ENCODE measurements at regions not wholly inside any gene's neighbourhood (a gene's known extent, or its start where the extent isn't known, plus 50 kb on each side); places are given as distances from the start of the nearest gene placed in this dataset.
"Not testable (repeated sequence)": the region's sequence is repeated elsewhere in the genome, so short reads cannot be mapped to it uniquely, and the experiment has no call there.

DNA sequence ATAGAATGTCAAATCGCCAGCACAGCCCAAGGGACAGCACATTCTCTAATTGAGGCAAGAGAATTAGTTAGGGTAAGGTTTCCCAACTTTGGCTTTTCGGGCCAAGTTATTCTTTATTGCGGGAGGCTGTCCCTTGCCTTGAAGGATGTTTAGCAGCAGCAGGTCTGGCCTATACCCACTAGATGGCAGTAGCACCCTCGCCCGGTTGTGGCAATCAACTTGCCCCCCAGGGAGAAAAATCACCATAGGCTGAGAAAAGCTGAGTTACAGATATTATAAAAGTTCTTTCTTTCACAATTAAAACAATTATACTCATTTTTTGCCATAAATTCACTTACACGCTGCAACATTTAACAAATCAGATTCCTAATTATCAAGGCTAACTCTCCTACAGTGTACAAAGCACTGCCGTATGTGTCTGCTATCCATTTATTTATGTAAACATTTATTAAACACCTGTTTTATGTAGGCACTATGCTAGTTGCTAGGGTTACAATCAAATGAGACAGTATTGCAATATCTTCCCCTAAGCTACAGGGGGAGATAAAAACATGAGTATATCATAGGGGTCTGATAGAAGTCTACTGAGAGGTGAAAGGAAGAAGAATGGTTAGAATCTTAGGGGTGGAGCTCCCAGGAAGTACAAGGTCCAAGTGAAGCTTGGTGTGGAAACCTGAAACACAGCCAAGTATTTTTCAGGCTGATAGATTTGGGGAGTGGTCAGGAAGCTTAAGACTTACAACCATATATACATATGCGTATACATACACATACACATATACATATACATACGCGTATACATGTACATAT, 452.3 kb downstream of the RAB38 start:
- Mint-ChIP-seq H3K27ac (no peak overlapping the region), H3K4me3 (no peak overlapping the region), H3K36me3 (no peaks in the 10 kb centered on the region), H3K27me3 (peaks cover 0 to 4% (median 0%) of the 10 kb centered on the region in 5 donors), H3K9me3 (peaks cover 0 to 3% (median 0%) of the 10 kb centered on the region in 11 donors), H3K4me1 (no peaks in the 10 kb centered on the region)
- Histone ChIP-seq H3K27me3 (ENCODE audit: control insufficient read depth in 2 of 2, insufficient read depth in 2 of 2, low read length in 2 of 2) (no peaks in the 10 kb centered on the region), H3K36me3 (ENCODE audit: control insufficient read depth in 2 of 3, insufficient read depth in 3 of 3, low read length in 3 of 3) (no peaks in the 10 kb centered on the region), H3K27ac (ENCODE audit: low read depth, low read length) (no peak overlapping the region), H3K4me1 (ENCODE audit: control insufficient read depth in 2 of 2, insufficient read depth in 2 of 2, low read length in 2 of 2) (no peaks in the 10 kb centered on the region), H3K9me3 (ENCODE audit: control insufficient read depth in 2 of 3, low read length in 3 of 3) (no peaks in the 10 kb centered on the region), H3K4me3 (ENCODE audit: low read length) (no peak overlapping the region)
- ChIA-PET CTCF (no interaction called here), POLR2A (no interaction called here)
- ATAC-seq (no peak), DNase-seq (no peak)
- intact Hi-C loops (cut with micrococcal nuclease), result loop anchor here in 1 of 2 donors (2.0 kb wide), 1 partner anchor 822 kb away; no protein-coding TSS in a partner anchor

- no peaks in the 10 kb centered on the region for H3K36me3 Mint-ChIP-seq
- DNase-seq (no peak), ATAC-seq (no peak)
- no peaks in the 10 kb centered on the region for H3K27me3 ChIP-seq (ENCODE audit: control insufficient read depth in 2 of 2, insufficient read depth in 2 of 2, low read length in 2 of 2)
- ChIA-PET CTCF (no interaction called here), POLR2A (no interaction called here)
- no peak overlapping the region for H3K27ac ChIP-seq (ENCODE audit: low read depth, low read length)
- no peaks in the 10 kb centered on the region for H3K4me1 ChIP-seq (ENCODE audit: control insufficient read depth in 2 of 2, insufficient read depth in 2 of 2, low read length in 2 of 2)
- H3K9me3 ChIP-seq (ENCODE audit: control insufficient read depth in 2 of 3, low read length in 3 of 3), result no peaks in the 10 kb centered on the region
- no peaks in the 10 kb centered on the region for H3K4me1 Mint-ChIP-seq
- no peak overlapping the region for H3K27ac Mint-ChIP-seq
- no peak overlapping the region for H3K4me3 Mint-ChIP-seq
- no peak overlapping the region for H3K4me3 ChIP-seq (ENCODE audit: low read length)
- H3K9me3 Mint-ChIP-seq, result peaks cover 0 to 3% (median 0%) of the 10 kb centered on the region in 11 donors
- H3K27me3 Mint-ChIP-seq, result peaks cover 0 to 5% (median 0%) of the 10 kb centered on the region in 5 donors
- no peaks in the 10 kb centered on the region for H3K36me3 ChIP-seq (ENCODE audit: control insufficient read depth in 2 of 3, insufficient read depth in 3 of 3, low read length in 3 of 3)
- intact Hi-C loops (cut with micrococcal nuclease), result no loop called here
These were observed 455.7 kb downstream of the RAB38 start for GRCh38 chr11:87719326-87720073.

GRCh38 chr11:87712802-87713202, 462.4 kb downstream of the RAB38 start:
- H3K4me1 Mint-ChIP-seq, result no peaks in the 10 kb centered on the region
- Histone ChIP-seq H3K4me1 (ENCODE audit: control insufficient read depth in 2 of 2, insufficient read depth in 2 of 2, low read length in 2 of 2) (no peaks in the 10 kb centered on the region), H3K27ac (ENCODE audit: low read depth, low read length) (no peak overlapping the region), H3K27me3 (ENCODE audit: control insufficient read depth in 2 of 2, insufficient read depth in 2 of 2, low read length in 2 of 2) (no peaks in the 10 kb centered on the region), H3K9me3 (ENCODE audit: control insufficient read depth in 2 of 3, low read length in 3 of 3) (no peaks in the 10 kb centered on the region), H3K36me3 (ENCODE audit: control insufficient read depth in 2 of 3, insufficient read depth in 3 of 3, low read length in 3 of 3) (no peaks in the 10 kb centered on the region), H3K4me3 (ENCODE audit: low read length) (no peak overlapping the region)
- intact Hi-C loops (cut with micrococcal nuclease), result no loop called here
- H3K27me3 Mint-ChIP-seq, result peaks cover 0 to 5% (median 0%) of the 10 kb centered on the region in 5 donors
- H3K27ac Mint-ChIP-seq, result no peak overlapping the region
- ChIA-PET CTCF (no interaction called here), POLR2A (no interaction called here)
- H3K4me3 Mint-ChIP-seq, result no peak overlapping the region
- DNase-seq (no peak), ATAC-seq (no peak)
- peaks cover 0 to 16% (median 2%) of the 10 kb centered on the region in 11 donors for H3K9me3 Mint-ChIP-seq
- H3K36me3 Mint-ChIP-seq, result peaks cover 0 to 4% (median 0%) of the 10 kb centered on the region in 5 donors

GRCh38 chr11:87712391-87712790, 462.9 kb downstream of the RAB38 start:
- no peak overlapping the region for H3K27ac ChIP-seq (ENCODE audit: low read depth, low read length)
- CTCF ChIA-PET, result no interaction called here
- no peak for ATAC-seq
- peaks cover 0 to 17% (median 2%) of the 10 kb centered on the region in 11 donors for H3K9me3 Mint-ChIP-seq
- H3K27me3 Mint-ChIP-seq, result peaks cover 0 to 5% (median 0%) of the 10 kb centered on the region in 5 donors
- no peaks in the 10 kb centered on the region for H3K4me1 ChIP-seq (ENCODE audit: control insufficient read depth in 2 of 2, insufficient read depth in 2 of 2, low read length in 2 of 2)
- no peak for DNase-seq
- H3K4me1 Mint-ChIP-seq, result no peaks in the 10 kb centered on the region
- H3K36me3 Mint-ChIP-seq, result peaks cover 0 to 4% (median 0%) of the 10 kb centered on the region in 5 donors
- no peak overlapping the region for H3K4me3 ChIP-seq (ENCODE audit: low read length)
- POLR2A ChIA-PET, result no interaction called here
- no peak overlapping the region for H3K27ac Mint-ChIP-seq
- intact Hi-C loops (cut with micrococcal nuclease), result no loop called here
- H3K9me3 ChIP-seq (ENCODE audit: control insufficient read depth in 2 of 3, low read length in 3 of 3), result no peaks in the 10 kb centered on the region
- no peaks in the 10 kb centered on the region for H3K27me3 ChIP-seq (ENCODE audit: control insufficient read depth in 2 of 2, insufficient read depth in 2 of 2, low read length in 2 of 2)
- H3K36me3 ChIP-seq (ENCODE audit: control insufficient read depth in 2 of 3, insufficient read depth in 3 of 3, low read length in 3 of 3), result no peaks in the 10 kb centered on the region
- no peak overlapping the region for H3K4me3 Mint-ChIP-seq

- H3K36me3 ChIP-seq (ENCODE audit: control insufficient read depth in 2 of 3, insufficient read depth in 3 of 3, low read length in 3 of 3); H3K27ac Mint-ChIP-seq; H3K36me3 Mint-ChIP-seq; H3K9me3 ChIP-seq (ENCODE audit: control insufficient read depth in 2 of 3, low read length in 3 of 3); H3K27ac ChIP-seq (ENCODE audit: low read depth, low read length); POLR2A ChIA-PET; H3K4me3 ChIP-seq (ENCODE audit: low read length); CTCF ChIA-PET; H3K27me3 Mint-ChIP-seq; H3K4me1 ChIP-seq (ENCODE audit: control insufficient read depth in 2 of 2, insufficient read depth in 2 of 2, low read length in 2 of 2); H3K27me3 ChIP-seq (ENCODE audit: control insufficient read depth in 2 of 2, insufficient read depth in 2 of 2, low read length in 2 of 2); ATAC-seq; intact Hi-C loops (cut with micrococcal nuclease); H3K4me3 Mint-ChIP-seq; DNase-seq; H3K4me1 Mint-ChIP-seq: not testable (repeated sequence)
- H3K9me3 Mint-ChIP-seq, result peaks cover 0 to 32% (median 8%) of the 10 kb centered on the region in 11 donors
These were observed 471.7 kb downstream of the RAB38 start for GRCh38 chr11:87703589-87703988.

DNA sequence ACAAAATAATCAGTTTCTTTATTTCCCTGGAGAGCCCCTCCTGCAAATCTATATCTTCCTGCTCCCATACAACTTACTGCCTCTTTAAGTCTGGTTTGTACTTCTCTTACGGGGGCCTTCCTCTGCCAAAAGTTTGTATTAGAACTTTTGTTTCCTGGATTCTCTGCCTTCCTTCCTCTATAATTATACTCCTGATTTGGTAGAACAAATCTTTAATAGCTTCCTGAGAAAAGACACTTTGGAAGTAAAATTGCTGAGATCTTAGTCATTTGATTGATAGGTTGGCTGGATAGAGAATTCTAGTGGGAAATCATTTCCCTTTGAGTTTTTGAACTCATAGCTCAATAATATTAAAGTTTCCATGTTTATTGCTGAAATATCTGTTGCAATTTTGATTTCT, 499.2 kb downstream of the RAB38 start:
- no peak overlapping the region for H3K4me3 ChIP-seq (ENCODE audit: low read length)
- CTCF ChIA-PET, result no interaction called here
- H3K9me3 Mint-ChIP-seq, result peaks cover 0 to 8% (median 0%) of the 10 kb centered on the region in 11 donors
- intact Hi-C loops (cut with micrococcal nuclease), result no loop called here
- POLR2A ChIA-PET, result no interaction called here
- H3K4me3 Mint-ChIP-seq, result no peak overlapping the region
- no peaks in the 10 kb centered on the region for H3K9me3 ChIP-seq (ENCODE audit: control insufficient read depth in 2 of 3, low read length in 3 of 3)
- DNase-seq, result no peak
- H3K4me1 Mint-ChIP-seq, result no peaks in the 10 kb centered on the region
- H3K27me3 ChIP-seq (ENCODE audit: control insufficient read depth in 2 of 2, insufficient read depth in 2 of 2, low read length in 2 of 2), result no peaks in the 10 kb centered on the region
- no peak overlapping the region for H3K27ac Mint-ChIP-seq
- H3K36me3 Mint-ChIP-seq, result no peaks in the 10 kb centered on the region
- no peaks in the 10 kb centered on the region for H3K36me3 ChIP-seq (ENCODE audit: control insufficient read depth in 2 of 3, insufficient read depth in 3 of 3, low read length in 3 of 3)
- H3K27me3 Mint-ChIP-seq, result no peaks in the 10 kb centered on the region
- no peaks in the 10 kb centered on the region for H3K4me1 ChIP-seq (ENCODE audit: control insufficient read depth in 2 of 2, insufficient read depth in 2 of 2, low read length in 2 of 2)
- ATAC-seq, result no peak
- H3K27ac ChIP-seq (ENCODE audit: low read depth, low read length), result no peak overlapping the region

DNA sequence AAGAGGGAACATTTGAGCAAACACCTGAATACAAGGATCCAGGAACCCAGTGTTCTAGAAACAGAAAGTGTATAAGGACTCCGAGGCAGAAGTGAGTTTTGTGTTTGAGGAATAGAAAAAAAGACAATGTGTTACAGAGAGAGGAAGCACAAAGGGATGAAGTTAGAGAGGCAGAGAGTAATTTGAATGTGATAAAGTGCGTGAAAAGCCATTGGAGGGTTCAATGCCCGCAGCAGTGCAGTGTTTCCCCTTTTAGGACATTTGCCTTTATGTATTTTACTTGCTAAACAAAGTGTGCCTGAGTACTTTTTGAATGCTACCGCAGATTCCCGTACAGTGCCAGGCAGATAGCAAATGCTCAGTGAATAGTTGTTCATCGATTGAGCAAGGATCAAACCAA, 508.5 kb downstream of the RAB38 start:
- Histone ChIP-seq H3K36me3 (ENCODE audit: control insufficient read depth in 2 of 3, insufficient read depth in 3 of 3, low read length in 3 of 3) (no peaks in the 10 kb centered on the region), H3K27ac (ENCODE audit: low read depth, low read length) (no peak overlapping the region), H3K9me3 (ENCODE audit: control insufficient read depth in 2 of 3, low read length in 3 of 3) (no peaks in the 10 kb centered on the region), H3K4me1 (ENCODE audit: control insufficient read depth in 2 of 2, insufficient read depth in 2 of 2, low read length in 2 of 2) (no peaks in the 10 kb centered on the region), H3K4me3 (ENCODE audit: low read length) (no peak overlapping the region), H3K27me3 (ENCODE audit: control insufficient read depth in 2 of 2, insufficient read depth in 2 of 2, low read length in 2 of 2) (no peaks in the 10 kb centered on the region)
- H3K4me1 Mint-ChIP-seq, result no peaks in the 10 kb centered on the region
- no peak overlapping the region for H3K27ac Mint-ChIP-seq
- H3K9me3 Mint-ChIP-seq, result peaks cover 0 to 4% (median 0%) of the 10 kb centered on the region in 11 donors
- CTCF ChIA-PET, result no interaction called here
- no peaks in the 10 kb centered on the region for H3K27me3 Mint-ChIP-seq
- H3K4me3 Mint-ChIP-seq, result no peak overlapping the region
- no peak for ATAC-seq
- POLR2A ChIA-PET, result no interaction called here
- no peak for DNase-seq
- intact Hi-C loops (cut with micrococcal nuclease), result no loop called here
- H3K36me3 Mint-ChIP-seq, result no peaks in the 10 kb centered on the region
